ENCODE measurements at regions not wholly inside any gene's neighbourhood (a gene's known extent, or its start where the extent isn't known, plus 50 kb on each side); places are given as distances from the start of the nearest gene placed in this dataset.

DNA sequence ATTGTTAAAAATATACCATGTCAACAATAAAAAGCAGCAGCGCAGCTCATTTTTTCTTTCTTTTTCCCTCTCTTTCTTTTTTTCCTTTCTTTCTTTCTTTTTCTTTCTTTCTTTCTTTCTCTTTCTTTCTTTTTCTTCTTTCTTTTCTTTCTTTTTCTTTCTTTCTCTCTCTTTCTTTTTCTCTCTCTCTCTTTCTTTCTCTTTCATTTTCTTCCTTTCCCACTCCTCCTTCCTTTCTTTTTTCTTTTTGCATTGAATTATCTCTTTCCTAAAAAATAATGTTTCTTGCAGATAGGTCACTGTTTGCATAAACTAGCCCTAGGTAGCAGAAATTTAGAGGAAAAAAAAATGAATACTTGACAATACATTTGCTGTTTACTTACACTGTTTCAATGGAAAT lies 755.1 kb upstream of the COBL start:
- H3K36me3 ChIP-seq = no peaks in the 10 kb centered on the region
- TF ChIP-seq, protein P1, sequence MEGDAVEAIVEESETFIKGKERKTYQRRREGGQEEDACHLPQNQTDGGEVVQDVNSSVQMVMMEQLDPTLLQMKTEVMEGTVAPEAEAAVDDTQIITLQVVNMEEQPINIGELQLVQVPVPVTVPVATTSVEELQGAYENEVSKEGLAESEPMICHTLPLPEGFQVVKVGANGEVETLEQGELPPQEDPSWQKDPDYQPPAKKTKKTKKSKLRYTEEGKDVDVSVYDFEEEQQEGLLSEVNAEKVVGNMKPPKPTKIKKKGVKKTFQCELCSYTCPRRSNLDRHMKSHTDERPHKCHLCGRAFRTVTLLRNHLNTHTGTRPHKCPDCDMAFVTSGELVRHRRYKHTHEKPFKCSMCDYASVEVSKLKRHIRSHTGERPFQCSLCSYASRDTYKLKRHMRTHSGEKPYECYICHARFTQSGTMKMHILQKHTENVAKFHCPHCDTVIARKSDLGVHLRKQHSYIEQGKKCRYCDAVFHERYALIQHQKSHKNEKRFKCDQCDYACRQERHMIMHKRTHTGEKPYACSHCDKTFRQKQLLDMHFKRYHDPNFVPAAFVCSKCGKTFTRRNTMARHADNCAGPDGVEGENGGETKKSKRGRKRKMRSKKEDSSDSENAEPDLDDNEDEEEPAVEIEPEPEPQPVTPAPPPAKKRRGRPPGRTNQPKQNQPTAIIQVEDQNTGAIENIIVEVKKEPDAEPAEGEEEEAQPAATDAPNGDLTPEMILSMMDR (IDR thresholded peaks at IDR 0.05) = no peak

DNA sequence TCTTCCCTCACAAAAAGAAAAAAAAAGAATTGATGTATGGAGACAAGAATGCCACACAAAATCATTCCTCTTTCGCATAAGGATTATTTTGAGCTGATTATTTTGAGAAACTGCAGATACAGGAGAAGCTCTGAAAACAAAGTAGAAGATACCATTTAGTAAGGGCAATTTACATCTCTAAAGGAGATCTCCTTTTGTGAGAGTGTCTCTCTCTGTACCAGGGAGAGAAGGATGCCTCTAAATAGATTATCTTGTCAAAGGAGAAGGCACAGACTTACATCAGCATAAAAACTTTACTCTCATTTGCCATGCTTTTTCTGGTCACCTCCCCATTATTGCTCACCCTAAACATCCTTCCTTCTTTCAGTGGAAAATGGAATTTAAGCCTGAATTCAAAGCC lies 747.9 kb upstream of the COBL start:
- Histone ChIP-seq H3K4me3 (no peak overlapping the region), H3K9me3 (no peaks in the 10 kb centered on the region), H3K27ac (no peak overlapping the region), H3K36me3 (no peaks in the 10 kb centered on the region), H3K27me3 (no peaks in the 10 kb centered on the region), H3K4me1 (no peaks in the 10 kb centered on the region)
- TF ChIP-seq, protein P1 (IDR thresholded peaks at IDR 0.05) = no peak
- DNase-seq = no peak
- ATAC-seq = no peak
- intact Hi-C loops (cut with DNase I) = no loop called here

More for the DNA sequence above, 755.1 kb upstream of the COBL start:
- no peaks in the 10 kb centered on the region for H3K9me3 ChIP-seq
- ATAC-seq (no peak), DNase-seq (no peak)
- no peaks in the 10 kb centered on the region for H3K27me3 ChIP-seq
- H3K27ac ChIP-seq = no peak overlapping the region
- H3K4me3 ChIP-seq = no peak overlapping the region
- no peaks in the 10 kb centered on the region for H3K4me1 ChIP-seq
- intact Hi-C loops (cut with DNase I) = no loop called here

DNA sequence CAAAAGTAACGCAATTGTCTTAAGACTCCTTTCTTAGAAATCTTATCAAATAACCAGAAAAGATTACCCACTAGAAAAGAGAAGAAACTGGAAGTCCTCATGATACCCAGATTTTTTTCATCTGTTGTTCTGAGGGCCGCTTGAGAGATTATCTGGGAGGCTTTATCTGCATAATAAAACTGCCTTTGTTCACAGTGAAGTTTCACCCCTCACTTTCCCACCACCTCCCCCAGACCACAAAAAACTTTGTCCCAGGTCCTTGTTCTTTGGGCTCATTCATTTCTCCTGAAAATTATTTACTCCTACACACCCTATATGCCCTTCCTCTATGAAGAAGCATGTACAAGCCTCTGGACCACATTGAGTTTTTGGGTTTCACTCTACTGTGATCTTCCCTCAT lies 745.1 kb upstream of the COBL start:
- H3K36me3 ChIP-seq = no peaks in the 10 kb centered on the region
- no peaks in the 10 kb centered on the region for H3K4me1 ChIP-seq
- no peak overlapping the region for H3K4me3 ChIP-seq
- no peaks in the 10 kb centered on the region for H3K27me3 ChIP-seq
- intact Hi-C loops (cut with DNase I) = no loop called here
- no peaks in the 10 kb centered on the region for H3K9me3 ChIP-seq
- no peak for ATAC-seq
- TF ChIP-seq, protein P1 (IDR thresholded peaks at IDR 0.05) = no peak
- DNase-seq = no peak
- no peak overlapping the region for H3K27ac ChIP-seq

DNA sequence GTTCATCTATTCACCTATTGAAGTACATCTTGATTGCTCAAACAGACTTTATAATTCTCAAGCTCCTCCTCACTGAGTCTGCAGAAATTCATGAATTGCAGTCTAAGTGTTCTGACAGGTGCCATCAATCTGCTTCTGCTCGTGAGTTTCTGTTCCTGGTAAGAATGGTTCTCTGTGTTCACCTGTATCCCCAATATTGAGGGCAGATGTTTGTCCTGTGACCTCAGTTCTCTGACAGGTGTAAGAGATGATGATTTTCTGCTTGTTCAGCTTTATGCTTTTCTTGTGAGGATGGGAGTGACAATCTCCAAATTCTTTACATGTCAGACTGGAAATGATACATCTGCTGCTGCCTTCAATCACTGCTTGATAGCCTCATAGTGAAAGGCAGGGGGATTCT lies 736.9 kb upstream of the COBL start:
- intact Hi-C loops (cut with DNase I) = no loop called here
- H3K4me1 ChIP-seq = no peaks in the 10 kb centered on the region
- DNase-seq = no peak
- TF ChIP-seq, protein P1 (IDR thresholded peaks at IDR 0.05) = no peak
- H3K4me3 ChIP-seq = no peak overlapping the region
- no peak overlapping the region for H3K27ac ChIP-seq
- H3K9me3 ChIP-seq = no peaks in the 10 kb centered on the region
- no peaks in the 10 kb centered on the region for H3K27me3 ChIP-seq
- ATAC-seq = no peak
- H3K36me3 ChIP-seq = no peaks in the 10 kb centered on the region

DNA sequence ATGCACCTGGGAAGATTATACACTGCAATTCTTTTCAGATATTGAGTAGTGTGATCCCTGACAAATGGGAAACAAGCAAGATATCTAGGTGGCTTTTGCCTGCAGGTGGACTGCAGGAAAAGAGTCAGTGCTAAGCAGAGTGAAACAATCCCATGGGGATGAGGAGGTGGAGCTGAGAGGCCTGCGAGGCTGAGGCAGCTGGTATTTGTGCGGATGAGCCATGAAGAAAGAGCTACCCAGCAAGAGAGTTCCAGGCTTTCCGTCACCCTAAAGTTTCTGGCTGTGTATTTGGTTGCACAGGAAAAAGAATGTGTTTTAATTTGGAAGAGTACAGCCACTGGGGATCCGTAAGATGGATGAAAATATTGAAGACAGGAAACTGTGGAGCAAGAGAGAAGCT lies 714.1 kb upstream of the COBL start:
- Histone ChIP-seq H3K36me3 (no peaks in the 10 kb centered on the region), H3K27me3 (no peaks in the 10 kb centered on the region), H3K4me3 (no peak overlapping the region), H3K9me3 (no peaks in the 10 kb centered on the region), H3K4me1 (no peaks in the 10 kb centered on the region), H3K27ac (no peak overlapping the region)
- intact Hi-C loops (cut with DNase I) = no loop called here
- no peak for DNase-seq
- ATAC-seq = no peak
- TF ChIP-seq, protein P1 (IDR thresholded peaks at IDR 0.05) = no peak

DNA sequence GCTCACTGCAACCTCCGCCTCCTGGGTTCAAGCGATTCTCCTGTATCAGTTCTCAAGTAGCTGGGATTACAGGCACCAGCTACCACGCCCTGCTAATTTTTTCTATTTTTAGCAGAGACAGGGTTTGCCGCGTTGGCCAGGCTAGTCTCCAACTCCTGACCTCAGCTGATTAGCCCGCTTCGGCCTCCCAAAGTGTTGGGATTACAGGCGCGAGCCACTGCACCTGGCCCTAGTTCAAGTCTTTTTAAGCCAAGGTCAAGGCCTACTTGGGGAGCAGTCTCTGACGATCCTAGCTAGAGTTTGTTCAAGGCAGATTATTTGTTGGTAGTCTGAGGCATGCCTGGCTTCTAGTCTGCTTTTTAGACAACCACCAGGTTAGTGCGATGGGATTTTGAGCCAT lies 709.5 kb upstream of the COBL start:
- TF ChIP-seq, protein P1 (IDR thresholded peaks at IDR 0.05) = no peak
- no peak for DNase-seq
- H3K4me3 ChIP-seq = no peak overlapping the region

More for the DNA sequence above, 709.5 kb upstream of the COBL start:
- no peaks in the 10 kb centered on the region for H3K27me3 ChIP-seq
- intact Hi-C loops (cut with DNase I) = no loop called here
- no peaks in the 10 kb centered on the region for H3K36me3 ChIP-seq
- ATAC-seq = no peak
- no peak overlapping the region for H3K27ac ChIP-seq
- H3K9me3 ChIP-seq = no peaks in the 10 kb centered on the region
- H3K4me1 ChIP-seq = no peaks in the 10 kb centered on the region
